ENCODE measurements at regions not wholly inside any gene's neighbourhood (a gene's known extent, or its start where the extent isn't known, plus 50 kb on each side); places are given as distances from the start of the nearest gene placed in this dataset.

GRCh38 chr15:67002368-67002767, 63.0 kb upstream of the SMAD3 start:
- CTCF ChIA-PET (ENCODE audit: low intra/inter-chr PET ratio) = no interaction called here
- DNase-seq (ENCODE audit: extremely low read depth in 1 of 4, low spot score in 3 of 4) (no peak), ATAC-seq (no peak), FAIRE-seq (no peak)
- Histone ChIP-seq H3K9me3 (replicated peaks; ENCODE audit: control insufficient read depth, insufficient read depth, low read depth, low read length) (no peaks in the 10 kb centered on the region), H3K4me1 (replicated peaks in 1 of 2; ENCODE audit: control insufficient read depth in 2 of 2, insufficient read depth in 2 of 2, low read length in 2 of 2) (peaks cover 0 to 3% of the 10 kb centered on the region in 2 experiments; a peak in 2 of 5 replicates), H3K79me2 (ENCODE audit: control insufficient read depth, insufficient read depth, low read length) (no peaks in the 10 kb centered on the region), H3K27ac (ENCODE audit: extremely low read depth, low read depth, low read length) (no peak overlapping the region), H3K4me3 (no peak overlapping the region), H4K20me1 (replicated peaks; ENCODE audit: control insufficient read depth, insufficient read depth, low read length) (0 out of 2 replicates have a peak, but pooled peaks cover 3% of the 10 kb centered on the region), H3K27me3 (ENCODE audit: control insufficient read depth in 2 of 2, insufficient read depth in 2 of 2, low read length in 2 of 2) (no peaks in the 10 kb centered on the region), H3K36me3 (ENCODE audit: control insufficient read depth, insufficient read depth, low read length) (no peaks in the 10 kb centered on the region), H3K9me1 (ENCODE audit: control insufficient read depth, insufficient read depth, low read length) (no peaks in the 10 kb centered on the region), H3K4me2 (ENCODE audit: insufficient read depth, low read length) (no peak overlapping the region), H2AFZ (ENCODE audit: low read depth, low read length) (no peak overlapping the region), H3K9ac (ENCODE audit: insufficient read depth in 1 of 2, low read depth in 2 of 2, low read length in 2 of 2) (no peak overlapping the region)
- POLR2A ChIA-PET = interaction anchor here (0.9 kb wide), 1 partner anchor 17 kb away, joined by 3 read pairs; no protein-coding TSS in a partner anchor
- in situ Hi-C loops (cut with MboI) = no loop called here
- BruUV-seq (replicated peaks) = no TSS peak
- intact Hi-C loops (cut with micrococcal nuclease) = no loop called here
- TF ChIP-seq, protein P1, sequence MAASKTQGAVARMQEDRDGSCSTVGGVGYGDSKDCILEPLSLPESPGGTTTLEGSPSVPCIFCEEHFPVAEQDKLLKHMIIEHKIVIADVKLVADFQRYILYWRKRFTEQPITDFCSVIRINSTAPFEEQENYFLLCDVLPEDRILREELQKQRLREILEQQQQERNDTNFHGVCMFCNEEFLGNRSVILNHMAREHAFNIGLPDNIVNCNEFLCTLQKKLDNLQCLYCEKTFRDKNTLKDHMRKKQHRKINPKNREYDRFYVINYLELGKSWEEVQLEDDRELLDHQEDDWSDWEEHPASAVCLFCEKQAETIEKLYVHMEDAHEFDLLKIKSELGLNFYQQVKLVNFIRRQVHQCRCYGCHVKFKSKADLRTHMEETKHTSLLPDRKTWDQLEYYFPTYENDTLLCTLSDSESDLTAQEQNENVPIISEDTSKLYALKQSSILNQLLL (CRISPR knock-in tag; IDR thresholded peaks at IDR 0.05; ENCODE audit: borderline replicate concordance) = no peak

GRCh38 chr15:67003586-67003985, 61.8 kb upstream of the SMAD3 start:
- Histone ChIP-seq H3K4me1 (replicated peaks in 1 of 2; ENCODE audit: control insufficient read depth in 2 of 2, insufficient read depth in 2 of 2, low read length in 2 of 2) (peaks cover 0 to 3% of the 10 kb centered on the region in 2 experiments; a peak in 2 of 5 replicates), H3K4me3 (no peak overlapping the region), H3K4me2 (ENCODE audit: insufficient read depth, low read length) (no peak overlapping the region), H3K36me3 (ENCODE audit: control insufficient read depth, insufficient read depth, low read length) (no peaks in the 10 kb centered on the region), H3K27ac (ENCODE audit: extremely low read depth, low read depth, low read length) (no peak overlapping the region), H2AFZ (ENCODE audit: low read depth, low read length) (peak overlapping the region; percentile 85), H3K9me1 (ENCODE audit: control insufficient read depth, insufficient read depth, low read length) (no peaks in the 10 kb centered on the region), H3K9ac (ENCODE audit: insufficient read depth in 1 of 2, low read depth in 2 of 2, low read length in 2 of 2) (no peak overlapping the region), H4K20me1 (replicated peaks; ENCODE audit: control insufficient read depth, insufficient read depth, low read length) (0 out of 2 replicates have a peak, but pooled peaks cover 3% of the 10 kb centered on the region), H3K27me3 (ENCODE audit: control insufficient read depth in 2 of 2, insufficient read depth in 2 of 2, low read length in 2 of 2) (no peaks in the 10 kb centered on the region), H3K9me3 (replicated peaks; ENCODE audit: control insufficient read depth, insufficient read depth, low read depth, low read length) (no peaks in the 10 kb centered on the region), H3K79me2 (ENCODE audit: control insufficient read depth, insufficient read depth, low read length) (no peaks in the 10 kb centered on the region)
- in situ Hi-C loops (cut with MboI) = no loop called here
- ChIA-PET POLR2A (interaction anchor here (1.0 kb wide), 1 partner anchor 14 kb away, joined by 5 read pairs; no protein-coding TSS in a partner anchor), CTCF (ENCODE audit: low intra/inter-chr PET ratio) (no interaction called here)
- FAIRE-seq (no peak), DNase-seq (ENCODE audit: extremely low read depth in 1 of 4, low spot score in 3 of 4) (no peak), ATAC-seq (no peak)
- no TSS peak for BruUV-seq (replicated peaks)
- WGBS (ENCODE audit: insufficient coverage, low coverage, missing lambda C conversion rate) = 56% methylated on average over 7 of the region's 7 CpGs
- intact Hi-C loops (cut with micrococcal nuclease) = no loop called here
- TF ChIP-seq ZBTB9 (CRISPR knock-in tag; IDR thresholded peaks at IDR 0.05) = no peak
- TF ChIP-seq SRF (CRISPR knock-in tag; IDR thresholded peaks at IDR 0.05) = no peak
- TF ChIP-seq CTCF (IDR thresholded peaks at IDR 0.05 in 2 of 3, conservative IDR thresholded peaks at IDR 0.05 in 1 of 3; ENCODE audit: insufficient read depth in 2 of 3, low read depth in 1 of 3, low read length in 3 of 3) = no peak
- no peak for TF ChIP-seq C11orf30 (IDR thresholded peaks at IDR 0.05; ENCODE audit: low read depth)
- no peak for TF ChIP-seq MYC (IDR thresholded peaks at IDR 0.05; ENCODE audit: low read depth, low read length)
- no peak for TF ChIP-seq MYC (CRISPR knock-in tag; IDR thresholded peaks at IDR 0.05; ENCODE audit: borderline replicate concordance, low read depth)
- no peak for TF ChIP-seq EP400 (IDR thresholded peaks at IDR 0.05)
- no peak for TF ChIP-seq ZBTB43 (CRISPR knock-in tag; IDR thresholded peaks at IDR 0.05)
- TF ChIP-seq CTBP1 (IDR thresholded peaks at IDR 0.05; ENCODE audit: borderline replicate concordance) = no peak
